ENCODE measurements at regions not wholly inside any gene's neighbourhood (a gene's known extent, or its start where the extent isn't known, plus 50 kb on each side); places are given as distances from the start of the nearest gene placed in this dataset.
"Not testable (repeated sequence)": the region's sequence is repeated elsewhere in the genome, so short reads cannot be mapped to it uniquely, and the experiment has no call there.

DNA sequence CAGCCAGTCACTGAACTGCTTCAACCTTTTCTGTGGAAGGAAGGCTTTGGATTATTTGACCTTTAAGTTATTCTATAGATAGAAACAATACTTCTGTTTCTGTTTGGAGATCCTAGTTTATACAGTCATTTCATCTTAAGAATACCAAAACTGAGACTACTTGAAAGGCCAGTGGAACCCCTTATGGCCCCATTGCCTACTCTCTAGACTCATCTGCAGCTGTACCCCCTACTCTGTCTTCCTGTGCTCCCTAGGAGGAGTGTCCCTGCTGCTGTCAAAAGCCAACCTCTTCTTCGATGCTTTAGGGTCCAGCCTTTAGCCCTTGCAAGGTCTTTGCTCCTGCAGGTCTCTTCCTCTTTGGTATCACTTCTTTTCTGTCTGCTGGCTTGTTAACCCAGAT is 169.6 kb downstream of the EDEM1 start:
- DNase-seq (ENCODE audit: low spot score): no peak

DNA sequence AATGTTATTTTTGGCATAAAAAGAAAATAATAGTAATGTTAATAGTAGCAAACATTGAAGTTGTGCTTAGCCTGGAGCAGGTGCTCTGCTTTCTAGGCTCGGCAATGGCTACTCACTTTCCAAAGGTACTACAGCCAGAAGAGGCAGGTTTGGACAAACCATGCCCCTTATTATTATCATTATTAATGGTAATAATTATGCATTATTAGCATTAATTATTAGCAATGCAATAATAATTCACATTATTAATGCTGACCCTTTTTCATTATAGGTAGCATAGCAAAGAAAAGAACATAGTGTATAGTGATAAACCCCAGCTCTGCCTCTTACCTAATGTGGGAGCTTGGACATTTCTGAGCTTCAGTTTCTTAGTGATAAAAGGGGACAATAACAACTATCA is 171.4 kb downstream of the EDEM1 start:
- no peak for DNase-seq (ENCODE audit: low spot score)

DNA sequence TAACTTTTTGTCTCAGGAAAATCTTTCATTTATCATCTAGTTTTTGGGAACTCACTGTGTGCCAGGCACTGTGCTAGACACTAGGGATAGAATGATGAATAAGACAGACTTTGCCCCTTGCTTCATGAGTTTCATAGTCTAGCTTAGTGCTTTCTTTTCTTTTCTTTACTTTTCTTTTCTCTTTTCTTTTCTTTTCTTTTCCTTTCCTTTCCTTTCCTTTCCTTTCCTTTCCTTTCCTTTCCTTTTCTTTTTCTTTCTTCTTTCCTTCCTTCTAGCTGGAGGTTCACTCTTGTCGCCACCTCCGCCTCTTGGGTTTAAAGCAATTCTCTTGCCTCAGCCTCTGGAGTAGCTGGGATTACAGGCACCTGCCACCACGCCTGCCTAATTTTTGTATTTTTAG is 172.9 kb downstream of the EDEM1 start:
- DNase-seq (ENCODE audit: low spot score): no peak

DNA sequence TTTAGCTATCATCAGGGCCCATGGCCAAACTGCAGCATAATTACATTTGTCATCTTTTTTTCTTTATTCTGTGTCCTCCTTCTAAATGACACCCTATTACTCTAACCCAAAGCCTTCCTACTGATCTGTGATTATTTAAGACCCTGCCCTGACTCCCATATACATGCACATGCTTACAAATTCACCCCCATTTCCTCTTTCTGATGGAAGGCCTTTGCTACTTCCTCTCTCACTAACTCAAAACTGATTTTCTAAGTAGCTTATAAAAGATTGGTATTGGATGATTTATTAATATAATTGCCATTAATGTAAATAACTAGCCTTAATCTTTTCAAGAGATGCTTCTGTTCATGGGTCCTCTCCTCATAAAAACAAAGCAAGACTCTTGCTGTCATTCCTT is 179.2 kb downstream of the EDEM1 start:
- DNase-seq (ENCODE audit: low spot score): no peak

DNA sequence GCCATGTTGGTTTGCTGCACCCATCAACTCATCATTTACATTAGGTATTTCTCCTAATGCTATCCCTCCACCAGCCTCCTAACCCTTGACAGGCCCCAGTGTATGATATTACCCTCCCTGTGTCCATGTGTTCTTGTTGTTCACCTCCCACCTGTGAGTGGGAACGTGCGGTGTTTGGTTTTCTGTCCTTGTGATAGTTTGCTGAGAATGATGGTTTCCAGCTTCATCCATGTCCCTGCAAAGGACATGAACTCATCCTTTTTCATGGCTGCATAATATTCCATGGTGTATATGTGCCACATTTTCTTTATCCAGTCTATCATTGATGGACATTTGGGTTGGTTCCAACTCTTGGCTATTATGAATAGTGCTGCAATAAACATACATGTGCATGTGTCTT is 184.0 kb downstream of the EDEM1 start:
- not testable (repeated sequence) for DNase-seq (ENCODE audit: low spot score)

DNA sequence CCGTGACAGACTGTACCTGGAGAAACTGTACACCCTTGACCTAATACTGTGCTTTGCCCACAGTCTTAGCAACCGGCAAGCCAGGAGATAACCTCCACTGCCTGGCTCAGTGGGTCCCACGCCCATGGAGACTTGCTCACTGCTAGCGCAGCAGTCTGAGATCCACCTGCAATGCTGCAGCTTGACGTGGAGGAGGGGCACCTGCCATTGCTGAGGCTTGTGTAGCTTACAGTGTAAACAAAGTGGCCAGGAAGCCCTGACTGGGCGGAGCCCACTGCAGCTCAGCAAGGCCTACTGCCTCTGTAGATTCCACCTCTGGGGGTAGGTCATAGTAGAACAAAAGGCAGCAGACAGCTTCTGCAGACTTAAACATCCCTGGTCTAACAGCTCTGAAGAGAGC is 189.3 kb downstream of the EDEM1 start:
- no peak for DNase-seq (ENCODE audit: low spot score)

DNA sequence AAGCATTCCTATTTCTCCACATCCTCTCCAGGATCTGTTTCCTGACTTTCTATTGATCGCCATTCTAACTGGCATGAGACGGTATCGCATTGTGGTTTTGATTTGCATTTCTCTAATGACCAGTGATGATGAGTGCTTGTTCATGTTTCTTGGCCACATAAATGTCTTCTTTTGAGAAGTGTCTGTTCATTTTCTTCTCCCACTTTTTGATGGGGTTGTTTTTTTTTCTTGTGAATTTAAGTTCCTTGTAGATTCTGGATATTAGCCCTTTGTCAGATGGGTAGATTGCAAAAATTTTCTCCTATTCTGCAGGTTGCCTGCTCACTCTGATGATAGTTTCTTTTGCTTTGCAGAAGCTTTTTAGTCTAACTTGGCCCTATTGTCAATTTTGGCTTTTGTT is 191.8 kb downstream of the EDEM1 start:
- not testable (repeated sequence) for DNase-seq (ENCODE audit: low spot score)

DNA sequence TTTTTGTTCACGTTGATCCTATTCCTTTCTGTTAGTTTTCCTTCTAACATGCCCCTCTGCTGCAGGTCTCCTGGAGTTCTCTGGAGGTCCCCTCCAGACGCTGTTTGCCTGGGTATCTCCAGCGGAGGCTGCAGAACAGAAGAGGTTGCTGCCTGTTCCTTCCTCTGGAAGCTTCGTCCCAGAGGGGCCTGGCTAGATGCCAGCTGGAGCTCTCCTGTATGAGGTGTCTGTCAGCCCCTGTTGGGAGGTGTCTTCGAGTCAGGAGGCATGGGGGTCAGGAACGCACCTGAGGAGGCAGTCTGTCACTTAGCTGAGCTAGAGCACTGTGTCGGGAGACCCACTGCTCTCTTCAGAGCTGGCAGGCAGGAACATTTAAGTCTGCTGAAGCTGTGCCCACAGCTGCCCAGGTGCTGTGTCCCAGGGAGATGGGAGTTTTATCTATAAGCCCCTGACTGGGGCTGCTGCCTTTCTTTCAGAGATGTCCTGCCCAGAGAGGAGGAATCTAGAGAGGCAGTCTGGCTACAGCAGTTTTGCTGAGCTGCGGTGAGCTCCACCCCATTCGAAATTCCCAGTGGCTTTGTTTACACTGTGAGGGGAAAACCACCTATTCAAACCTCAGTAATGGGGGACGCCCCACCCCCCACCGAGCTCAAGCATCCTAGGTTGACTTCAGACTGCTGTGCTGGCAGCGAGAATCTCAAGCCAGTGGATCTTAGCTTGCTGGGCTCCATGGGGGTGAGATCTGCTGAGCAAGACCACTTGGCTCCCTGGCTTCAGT is 196.2 kb downstream of the EDEM1 start:
- not testable (repeated sequence) for DNase-seq (ENCODE audit: low spot score)

DNA sequence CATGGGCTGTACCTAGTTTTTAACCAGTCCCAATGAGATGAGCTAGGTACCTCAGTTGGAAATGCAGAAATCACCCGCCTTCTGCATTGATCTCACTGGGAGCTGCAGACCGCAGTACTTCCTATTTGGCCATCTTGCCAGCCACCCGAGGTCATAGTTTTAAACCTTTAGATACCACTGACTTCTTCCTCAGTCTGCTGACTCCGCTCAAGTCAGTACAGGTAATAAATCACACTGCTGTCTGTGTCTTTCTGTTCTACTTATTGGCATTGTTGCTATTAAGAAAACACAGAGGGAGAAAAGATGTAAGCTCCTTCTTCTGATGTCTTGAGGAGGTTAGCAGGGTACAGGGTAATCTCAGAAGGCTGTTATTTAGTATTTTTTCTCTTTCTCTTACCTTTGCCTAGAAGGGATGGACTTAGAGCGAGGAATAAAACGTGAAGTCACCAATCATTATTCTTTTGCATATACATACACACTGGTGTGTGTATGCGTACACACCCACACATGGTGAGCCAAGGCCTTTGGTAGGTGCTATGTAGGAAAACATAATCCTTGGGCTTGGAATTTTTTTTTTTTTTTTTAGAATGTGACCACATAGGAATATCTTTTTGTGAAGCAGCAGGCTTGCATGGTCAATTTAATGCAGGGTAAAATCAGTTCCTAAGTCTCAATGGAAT is 197.2 kb downstream of the EDEM1 start:
- DNase-seq (ENCODE audit: low spot score): no peak

DNA sequence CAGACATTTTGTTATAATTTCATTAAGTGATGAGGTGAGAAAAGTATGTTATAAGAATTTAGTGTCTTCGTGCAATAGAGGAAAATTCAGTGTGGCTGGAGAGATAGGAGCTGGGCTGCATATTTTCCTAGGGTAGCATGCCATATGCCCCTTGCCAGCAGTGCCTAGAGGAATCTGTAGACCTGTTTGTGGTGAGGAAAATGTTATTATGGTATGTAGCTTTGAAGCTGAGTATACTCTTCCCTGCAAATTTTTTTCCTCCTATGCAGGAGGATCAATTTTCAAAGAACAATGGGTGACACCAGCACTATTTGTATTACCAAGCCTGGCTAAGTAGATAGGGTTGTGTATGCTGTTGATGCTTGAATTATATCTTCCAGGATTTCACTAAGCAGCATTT is 200.6 kb downstream of the EDEM1 start:
- no peak for DNase-seq (ENCODE audit: low spot score)

DNA sequence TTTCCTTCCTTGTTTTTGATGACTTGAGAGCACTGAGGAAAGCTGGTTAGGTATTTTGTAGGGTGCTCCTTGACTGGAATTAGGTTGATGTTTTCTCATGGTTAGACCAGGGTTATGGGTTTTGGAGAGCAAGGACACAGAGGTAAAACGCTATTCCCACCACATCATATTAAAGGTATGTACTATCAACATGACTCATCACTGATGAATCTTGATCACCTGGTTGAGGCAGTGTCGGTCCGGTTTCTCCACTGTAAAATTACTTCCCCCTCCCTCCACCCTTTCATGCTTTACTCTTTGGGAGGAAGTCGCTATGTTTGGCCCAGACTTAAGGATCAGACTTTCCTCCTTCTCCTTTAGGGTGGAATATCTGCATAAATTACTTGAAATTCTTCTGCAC is 201.6 kb downstream of the EDEM1 start:
- no peak for DNase-seq (ENCODE audit: low spot score)

DNA sequence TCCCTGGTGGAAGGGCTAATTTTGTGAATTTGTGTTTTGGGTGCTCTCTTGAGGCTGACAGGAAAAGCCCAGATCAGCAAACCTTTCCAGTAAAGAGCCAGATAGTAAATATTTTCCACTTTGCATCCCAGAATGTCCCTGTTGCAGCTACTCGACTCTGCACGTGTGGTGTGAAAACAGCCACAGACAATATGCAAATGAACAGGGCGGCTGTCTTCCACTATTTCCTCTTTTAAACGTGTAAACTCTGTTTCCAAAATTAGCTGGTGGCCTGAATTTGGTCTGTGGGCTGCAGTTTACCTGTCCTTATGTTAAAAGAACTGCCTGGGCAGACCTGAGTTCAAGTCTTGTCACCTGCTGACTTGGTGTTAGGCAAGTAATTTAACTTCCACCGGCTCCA is 202.7 kb downstream of the EDEM1 start:
- DNase-seq (ENCODE audit: low spot score): no peak

DNA sequence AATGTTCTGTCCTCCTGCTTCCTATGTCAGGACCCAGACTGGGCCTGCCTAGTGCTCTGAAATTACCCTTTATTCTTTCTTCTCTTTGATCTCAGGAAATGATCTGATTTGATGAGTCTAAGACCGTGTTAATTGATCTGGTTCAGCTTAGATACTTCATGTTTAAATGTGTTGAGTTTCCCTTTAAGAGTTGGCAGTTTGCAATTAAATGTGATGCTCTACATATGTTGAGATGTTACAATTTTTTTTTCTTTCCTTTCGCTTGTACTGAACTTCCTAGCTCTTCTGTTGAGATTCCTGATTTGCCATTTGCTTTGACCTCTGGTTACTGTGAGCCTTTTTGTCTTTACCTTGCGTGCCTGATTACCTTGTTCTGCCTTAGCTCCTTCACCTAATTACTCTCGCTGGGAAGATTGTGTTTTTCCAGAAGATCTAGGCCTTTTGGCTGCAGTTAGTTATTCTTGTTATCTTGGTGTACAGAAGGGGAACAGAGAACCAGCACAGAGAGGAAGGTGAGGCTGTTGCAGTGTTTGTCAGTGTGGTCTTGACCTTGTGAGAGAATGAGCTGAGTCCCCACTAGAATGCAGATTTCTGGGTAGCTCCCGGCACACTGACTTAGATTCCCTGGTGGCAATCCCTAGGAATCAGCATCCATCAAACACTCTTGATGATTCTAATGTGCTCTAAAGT is 203.6 kb downstream of the EDEM1 start:
- no peak for DNase-seq (ENCODE audit: low spot score)

DNA sequence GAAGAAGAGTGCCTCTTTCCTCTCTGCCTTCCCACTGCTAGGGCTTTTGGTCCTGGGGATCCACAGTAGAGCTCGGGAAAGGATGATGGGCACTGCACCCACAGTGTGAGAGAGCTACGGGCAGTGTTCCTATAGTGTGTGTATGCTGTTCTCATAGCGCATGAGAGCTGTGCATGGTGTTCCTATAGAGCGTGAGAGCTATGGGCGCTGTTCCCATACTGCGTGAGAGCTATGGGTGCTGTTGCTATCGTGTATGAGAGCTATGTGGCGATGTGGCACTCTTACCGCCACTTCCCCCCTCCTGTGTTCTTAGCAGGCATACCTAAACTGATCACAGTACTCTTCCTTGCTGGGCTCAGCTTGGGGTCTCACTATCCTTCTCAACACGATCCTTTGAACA is 213.5 kb downstream of the EDEM1 start:
- no peak for DNase-seq (ENCODE audit: low spot score)

DNA sequence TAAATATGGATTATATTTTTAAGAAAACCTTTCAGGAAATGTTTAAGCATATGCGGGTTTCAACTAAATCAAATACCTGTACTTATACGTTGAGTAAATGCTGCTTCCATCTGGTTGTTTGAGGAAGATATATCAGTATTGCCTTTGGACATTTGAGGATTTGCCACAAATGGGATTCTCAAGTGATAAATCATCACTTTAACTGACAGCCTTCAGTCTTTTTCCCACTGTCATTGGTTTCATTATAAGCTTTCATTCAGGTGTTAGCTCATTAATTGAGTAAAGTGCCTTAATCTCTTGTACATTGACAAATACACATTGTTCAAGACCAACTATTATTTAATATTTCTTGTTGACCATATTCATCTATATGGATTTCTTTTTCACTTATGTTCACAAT is 217.2 kb downstream of the EDEM1 start:
- DNase-seq (ENCODE audit: low spot score): no peak

DNA sequence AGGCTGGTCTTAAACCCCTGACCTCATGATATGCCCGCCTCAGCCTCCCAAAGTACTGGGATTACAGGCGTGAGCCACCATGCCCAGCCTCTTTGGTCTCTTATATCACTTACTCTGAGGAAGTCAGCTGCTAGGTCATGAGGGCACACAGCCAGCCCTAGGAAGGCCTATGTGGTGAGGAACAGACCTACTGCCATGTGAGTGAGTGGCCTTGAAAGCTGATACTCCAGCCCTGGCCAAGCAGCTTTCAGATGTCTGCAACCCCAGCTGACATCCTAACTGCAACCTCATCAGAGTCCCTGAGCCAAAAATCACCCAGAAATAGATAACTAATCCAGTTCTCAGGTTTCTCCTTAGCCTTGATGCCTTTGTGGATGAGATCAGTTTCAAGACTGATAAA is 224.3 kb downstream of the EDEM1 start:
- DNase-seq (ENCODE audit: low spot score): no peak

DNA sequence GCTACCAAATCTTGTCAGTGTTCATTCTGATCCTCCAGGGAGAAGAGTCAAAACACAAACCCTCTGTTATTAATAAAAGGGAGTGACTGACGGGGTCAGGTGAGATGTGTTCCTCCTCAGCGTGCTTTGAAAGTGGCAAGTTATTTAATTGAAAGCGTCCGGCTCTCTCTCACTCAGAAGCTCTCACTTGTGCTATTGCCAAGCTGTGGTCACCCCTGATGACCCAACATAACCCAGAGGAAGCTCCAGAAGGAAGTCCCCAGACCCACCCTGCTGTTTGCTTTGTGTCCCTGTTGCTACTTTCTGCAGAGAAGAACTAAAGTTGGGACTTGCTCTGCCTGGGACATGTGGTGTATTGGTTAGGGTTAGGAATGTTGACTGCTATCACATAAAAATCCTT is 235.6 kb downstream of the EDEM1 start:
- DNase-seq (ENCODE audit: low spot score): no peak

DNA sequence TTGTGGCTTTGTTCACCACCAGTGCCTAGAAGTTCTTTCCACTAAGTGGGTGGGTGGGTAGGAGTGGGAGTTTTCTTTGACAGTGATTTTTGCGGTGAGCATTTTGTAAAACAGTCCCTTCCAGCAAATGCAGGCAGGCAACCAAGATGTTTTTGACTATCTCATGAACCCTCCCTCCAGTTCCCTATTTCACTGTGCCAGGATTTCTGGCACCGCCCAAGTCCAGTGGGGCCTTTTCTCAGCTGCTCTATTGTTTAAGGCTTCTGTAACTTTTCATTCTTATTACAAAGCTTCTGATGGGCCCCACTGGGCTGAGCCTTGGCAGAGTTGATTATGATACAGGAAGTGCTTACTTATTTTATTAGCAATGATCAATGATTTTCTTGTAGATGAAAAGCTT is 236.0 kb downstream of the EDEM1 start:
- DNase-seq (ENCODE audit: low spot score): no peak

DNA sequence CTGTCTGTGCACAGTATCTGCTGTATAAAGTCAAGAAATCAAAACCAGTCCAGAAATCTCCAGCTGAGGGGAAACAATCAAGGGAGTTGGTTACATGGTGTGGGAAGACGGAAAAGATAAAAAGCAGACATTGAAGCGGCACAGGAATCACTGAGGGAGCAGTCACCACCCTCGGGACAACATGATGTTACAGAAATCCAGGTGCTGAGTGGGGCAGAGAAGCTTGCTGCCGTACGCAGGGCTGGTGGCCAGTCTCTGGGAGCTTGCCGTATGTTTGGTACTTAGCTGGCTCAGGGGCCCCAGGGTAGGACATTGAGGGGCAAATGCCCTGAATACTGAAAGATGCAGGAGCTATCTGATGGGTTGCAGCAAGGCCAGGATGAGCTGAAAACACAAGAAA is 237.9 kb downstream of the EDEM1 start:
- DNase-seq (ENCODE audit: low spot score): no peak

DNA sequence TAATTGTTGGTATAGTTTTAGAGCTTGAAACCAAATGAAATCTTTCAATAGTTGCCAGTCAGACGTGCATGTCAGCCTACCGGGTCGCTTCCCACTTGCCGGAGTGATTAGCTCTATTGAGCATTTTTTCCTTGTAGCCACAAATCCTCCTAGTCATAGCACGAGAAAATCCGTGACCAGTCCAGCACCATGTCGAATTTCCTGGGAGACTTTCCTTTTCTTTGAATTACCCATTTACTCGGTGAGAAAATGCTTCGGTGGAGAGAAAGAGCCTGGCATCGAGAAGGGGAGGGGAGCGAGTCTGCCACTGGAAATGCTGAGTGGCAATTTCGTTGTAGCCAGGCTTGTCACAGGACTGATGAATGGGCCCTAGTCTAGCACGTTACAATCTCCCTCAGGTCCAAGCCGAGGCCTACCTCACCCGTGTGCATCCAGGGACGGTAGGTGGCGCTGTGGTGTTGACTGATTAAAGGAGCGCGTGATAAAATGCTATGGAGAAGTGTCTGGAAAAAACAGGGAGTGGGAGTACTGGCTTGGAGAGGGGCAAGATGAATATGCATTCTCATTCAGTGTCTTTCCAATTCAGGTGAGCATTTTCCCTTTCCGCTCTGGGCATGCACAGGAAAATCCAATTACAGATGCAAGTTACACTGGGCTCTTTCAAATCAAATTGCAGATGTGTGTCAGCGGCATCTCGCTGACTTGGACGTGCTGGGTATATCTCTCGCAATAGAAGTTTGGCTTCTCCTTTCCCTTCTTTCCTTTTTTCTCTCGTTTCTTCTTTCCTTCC is 238.8 kb downstream of the EDEM1 start:
- DNase-seq (ENCODE audit: low spot score): peak; percentile 72

DNA sequence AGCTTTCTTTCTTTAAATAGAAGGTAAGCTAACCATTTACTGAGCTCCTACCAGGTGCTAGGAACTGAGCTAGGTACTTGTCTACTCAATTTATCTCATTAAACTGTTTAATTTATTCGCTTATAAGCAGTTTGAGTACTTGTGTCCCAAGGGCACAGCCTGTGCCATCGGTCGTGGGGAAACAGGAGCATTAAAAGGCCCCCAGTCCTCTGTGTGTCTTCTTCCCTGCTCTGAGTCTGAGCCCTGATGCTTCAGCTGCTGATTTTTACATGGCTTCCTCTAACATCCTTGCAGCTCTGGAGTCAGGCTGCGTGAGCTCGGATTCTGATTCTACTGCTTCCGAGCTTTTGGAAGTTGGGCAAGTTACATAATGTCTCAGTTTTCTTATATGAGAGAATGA is 239.5 kb downstream of the EDEM1 start:
- DNase-seq (ENCODE audit: low spot score): no peak

DNA sequence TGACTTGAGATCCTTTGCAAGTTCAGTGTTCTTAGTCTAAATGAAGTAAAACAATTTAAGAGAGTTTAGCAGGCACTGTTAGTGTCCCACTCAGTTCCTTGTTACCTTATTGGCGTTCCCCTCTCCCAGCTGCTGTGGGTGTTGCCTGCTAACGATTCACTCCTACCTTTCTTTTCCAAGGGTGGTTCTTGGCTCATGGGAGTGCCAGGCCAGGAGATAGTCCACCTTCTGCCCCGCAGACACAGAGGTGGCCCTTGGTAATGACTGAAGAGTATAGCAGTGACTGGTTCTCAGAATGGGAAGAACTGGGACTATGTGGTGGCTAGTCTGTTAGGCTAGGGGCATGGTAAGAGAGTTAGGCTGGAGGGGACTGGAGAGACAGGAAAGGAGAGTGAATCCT is 240.4 kb downstream of the EDEM1 start:
- DNase-seq (ENCODE audit: low spot score): no peak
